GM21423 (cell line): ENCODE measurements at regions not wholly inside any gene's neighbourhood (a gene's known extent, or its start where the extent isn't known, plus 50 kb on each side); places are given as distances from the start of the nearest gene placed in this dataset.
A peak's percentile ranks its signal among the peaks of the same experiment; 100 is the strongest.
"Not testable (repeated sequence)": the region's sequence is repeated elsewhere in the genome, so short reads cannot be mapped to it uniquely, and the experiment has no call there.

ENCODE experiments used
- ATAC-seq: cut with Tn5 transposase; IDR thresholded peaks from one replicate; pipeline ENCODE4 v1.9.1; 2021; ENCODE audit warnings: mild to moderate bottlenecking, moderate library complexity; ENCODE audit not compliant: unreplicated experiment

DNA sequence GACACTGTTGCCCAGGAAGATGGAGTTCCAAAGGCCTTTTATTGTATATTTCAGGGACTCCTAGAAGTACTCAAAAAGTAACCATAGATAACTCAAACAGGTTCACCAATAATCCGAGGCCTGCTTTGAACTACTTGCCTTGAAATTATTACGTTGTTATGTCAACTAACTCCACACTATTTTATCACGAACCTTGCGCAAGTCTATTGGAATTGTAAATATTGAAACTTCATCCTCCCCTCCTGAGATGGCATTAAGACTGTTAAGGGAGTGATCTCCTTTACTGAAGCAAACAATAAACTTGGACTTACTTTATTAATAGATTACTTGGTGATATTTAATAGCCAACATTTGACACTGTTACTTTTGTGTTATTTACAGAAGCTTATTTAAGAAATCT lies 199.6 kb upstream of the GADL1 start:
- ATAC-seq, result no peak

- ATAC-seq, result no peak
These were observed 200.8 kb upstream of the GADL1 start for GRCh38 chr3:31095255-31095654.

DNA sequence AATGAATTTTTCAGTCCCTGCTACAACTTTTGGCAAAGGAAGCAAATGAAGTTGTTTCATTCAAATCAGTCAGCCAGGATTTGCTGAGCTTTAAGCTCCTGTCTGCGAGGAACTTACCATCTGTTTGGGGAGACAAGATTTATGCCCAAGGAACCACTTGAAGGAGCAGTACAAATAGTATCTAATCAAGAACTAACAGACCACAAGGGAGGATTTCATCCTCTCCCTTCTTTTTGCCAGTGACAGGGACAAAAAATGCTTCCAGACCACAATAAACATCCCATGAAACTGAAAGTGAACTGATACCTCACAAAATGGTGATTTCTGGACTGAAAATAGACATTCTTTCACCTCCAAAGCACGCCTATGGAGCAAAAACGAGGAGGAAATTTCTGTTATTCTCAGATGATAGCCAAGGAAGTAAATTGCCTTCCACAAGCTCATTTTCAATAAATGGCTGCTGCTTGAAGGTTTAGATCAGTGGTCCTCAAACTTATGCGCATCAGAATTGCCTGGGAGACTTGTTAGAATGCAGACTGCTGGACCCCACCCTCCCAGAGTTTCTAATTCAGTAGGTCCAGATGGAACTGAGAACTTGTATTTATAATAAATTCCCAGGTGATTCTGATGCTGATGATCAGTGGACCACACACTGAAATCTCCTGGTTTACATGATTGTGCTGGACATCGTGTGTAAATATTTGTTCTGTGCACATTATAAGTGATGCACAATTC lies 202.4 kb upstream of the GADL1 start:
- ATAC-seq, result no peak

- no peak for ATAC-seq
These were observed 206.1 kb upstream of the GADL1 start for GRCh38 chr3:31100519-31100918.

DNA sequence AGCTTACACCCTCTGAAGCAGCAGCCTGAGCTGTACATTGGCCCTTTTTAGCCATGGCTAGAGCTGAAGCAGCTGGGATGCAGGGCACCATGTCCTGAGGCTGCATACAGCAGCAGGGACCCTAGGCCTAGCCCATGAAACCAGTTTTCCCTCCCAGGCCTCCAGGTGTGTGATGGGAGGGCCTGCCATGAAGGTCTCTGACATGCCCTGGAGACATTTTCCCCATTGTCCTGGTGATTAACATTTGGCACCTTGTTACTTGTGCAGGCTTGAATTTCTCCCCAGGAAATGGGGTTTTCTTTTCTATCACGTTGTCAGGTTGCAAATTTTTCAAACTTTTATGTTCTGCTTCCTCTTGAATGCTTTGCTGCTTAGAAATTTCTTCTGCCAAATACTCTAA lies 206.8 kb upstream of the GADL1 start:
- ATAC-seq, result not testable (repeated sequence)

DNA sequence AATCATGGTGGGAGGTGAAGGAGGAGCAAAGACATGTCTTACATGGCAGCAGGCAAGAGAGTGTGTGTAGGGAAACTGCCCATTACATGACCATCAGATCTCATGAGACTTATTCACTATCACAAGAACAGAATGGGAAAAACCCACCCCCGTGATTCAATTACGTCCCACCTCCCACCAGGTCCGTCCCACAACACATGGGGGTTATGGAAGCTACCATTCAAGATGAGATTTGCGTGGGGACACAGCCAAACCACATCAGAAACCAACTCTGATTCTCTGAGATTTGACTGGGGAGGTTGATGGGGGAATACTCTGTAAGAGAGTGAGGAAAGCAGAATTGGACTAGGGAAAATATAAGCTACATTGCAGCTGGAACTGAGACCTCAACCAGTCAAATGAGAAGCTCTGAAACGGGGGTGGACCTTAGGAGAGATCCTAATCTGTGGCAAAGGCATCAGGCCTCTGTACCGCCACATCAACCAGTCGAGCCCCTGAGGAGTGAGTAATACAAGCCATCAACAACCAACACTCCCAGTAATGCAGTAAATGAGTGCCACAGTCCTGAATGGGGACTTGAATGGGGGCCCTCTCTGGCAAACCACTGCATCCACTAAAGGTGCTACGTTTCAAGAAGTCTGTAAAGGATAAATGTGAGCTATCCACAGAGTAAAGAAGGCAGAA lies 207.9 kb upstream of the GADL1 start:
- no peak for ATAC-seq

- ATAC-seq, result no peak
These were observed 208.7 kb upstream of the GADL1 start for GRCh38 chr3:31103181-31103580.

- ATAC-seq, result no peak
These were observed 209.2 kb upstream of the GADL1 start for GRCh38 chr3:31103623-31104180.

GRCh38 chr3:31105011-31105410 lies 210.6 kb upstream of the GADL1 start:
- no peak for ATAC-seq

DNA sequence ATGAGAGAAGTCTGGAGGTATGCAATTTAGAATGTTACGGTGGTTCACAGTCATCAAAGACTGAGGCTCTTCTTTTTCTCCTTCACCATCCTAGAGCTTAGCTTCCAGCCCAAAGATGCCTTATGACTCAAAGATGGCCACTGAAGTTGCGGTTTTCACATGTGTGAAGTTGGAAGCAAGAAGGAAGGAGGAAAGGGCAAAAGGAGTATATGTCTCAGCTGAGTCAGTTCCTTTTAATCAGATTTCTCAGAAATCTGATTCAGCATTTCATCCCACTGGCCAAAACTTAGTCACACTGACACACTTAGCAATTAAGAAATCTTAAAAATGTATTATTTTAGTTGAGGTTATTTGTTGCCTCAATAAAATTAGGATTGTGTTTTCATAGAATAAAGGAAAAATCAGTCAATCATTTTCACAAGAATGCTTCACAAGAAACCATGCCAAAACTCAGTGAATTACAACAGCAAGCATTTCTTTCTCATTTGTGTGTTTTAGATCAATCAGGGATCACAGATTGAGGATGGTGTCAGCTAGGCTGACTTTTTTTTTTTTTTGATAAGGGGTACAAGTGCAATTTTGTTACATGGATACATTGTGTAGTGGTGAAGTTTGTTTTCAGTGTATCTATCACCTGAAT lies 211.1 kb upstream of the GADL1 start:
- no peak for ATAC-seq

- no peak for ATAC-seq
These were observed 211.7 kb upstream of the GADL1 start for GRCh38 chr3:31106204-31106603.

- ATAC-seq, result peak; percentile 95
These were observed 212.5 kb upstream of the GADL1 start for GRCh38 chr3:31106912-31107311.

- no peak for ATAC-seq
These were observed 220.4 kb upstream of the GADL1 start for GRCh38 chr3:31114929-31115283.

- not testable (repeated sequence) for ATAC-seq
These were observed 221.1 kb upstream of the GADL1 start for GRCh38 chr3:31115531-31115930.

- ATAC-seq, result no peak
These were observed 222.2 kb upstream of the GADL1 start for GRCh38 chr3:31116651-31117050.

GRCh38 chr3:31117854-31118253 lies 223.4 kb upstream of the GADL1 start:
- no peak for ATAC-seq

GRCh38 chr3:31124373-31124772 lies 229.9 kb upstream of the GADL1 start:
- no peak for ATAC-seq

GRCh38 chr3:31125413-31126020 lies 231.1 kb upstream of the GADL1 start:
- no peak for ATAC-seq

GRCh38 chr3:31129241-31129640 lies 234.8 kb upstream of the GADL1 start:
- ATAC-seq, result no peak

DNA sequence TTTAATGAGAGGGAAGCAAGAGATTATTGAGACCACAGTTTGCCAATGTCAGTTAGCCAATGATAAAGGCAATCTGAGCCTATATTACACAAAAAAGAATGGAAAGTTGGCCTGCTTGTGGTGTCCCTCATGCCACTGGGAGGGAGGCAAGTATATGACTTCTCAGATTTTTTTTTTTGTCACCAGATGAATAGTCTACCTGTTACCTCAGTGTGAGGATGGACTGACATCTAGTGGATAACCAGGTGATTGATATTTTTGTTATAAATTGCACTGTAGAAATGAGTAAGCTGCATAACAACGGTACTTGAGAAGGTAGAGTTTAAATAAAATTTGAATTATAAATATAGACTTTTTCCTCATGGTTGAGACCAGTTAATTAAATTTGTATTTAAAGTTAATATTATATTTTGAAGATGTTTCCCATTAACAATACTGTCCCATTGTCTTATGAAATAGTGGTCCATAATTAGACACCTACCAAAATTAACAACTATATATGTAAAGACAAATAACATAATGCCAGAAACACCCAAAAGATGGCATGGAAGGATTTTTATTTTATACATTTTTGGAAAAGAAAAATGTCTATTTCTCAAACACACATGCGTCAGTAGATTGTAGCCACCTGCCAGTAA lies 237.8 kb upstream of the GADL1 start:
- ATAC-seq, result no peak

DNA sequence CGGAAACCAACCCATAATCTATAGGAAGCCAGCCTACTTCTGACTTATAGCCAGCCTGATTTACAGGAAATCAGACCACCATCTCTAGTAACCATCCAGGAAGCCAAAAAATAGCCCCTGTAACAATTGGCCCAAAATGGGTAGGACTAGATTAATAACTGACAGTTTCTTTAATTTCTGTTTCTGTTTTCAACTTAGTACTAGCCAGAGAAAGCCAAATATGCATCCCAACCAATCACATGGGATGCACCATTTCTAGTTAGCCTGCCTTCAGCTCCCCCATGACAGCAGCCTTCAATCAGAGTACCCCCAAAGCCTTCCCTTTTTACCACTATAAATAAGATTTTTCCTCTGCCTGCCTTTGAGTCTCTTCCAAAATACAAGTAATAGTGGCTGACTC lies 239.1 kb upstream of the GADL1 start:
- peak; percentile 46 for ATAC-seq
